GM19023 (cell line): ENCODE measurements at regions not wholly inside any gene's neighbourhood (a gene's known extent, or its start where the extent isn't known, plus 50 kb on each side); places are given as distances from the start of the nearest gene placed in this dataset.
"Not testable (repeated sequence)": the region's sequence is repeated elsewhere in the genome, so short reads cannot be mapped to it uniquely, and the experiment has no call there.

ENCODE experiments used
- ATAC-seq: cut with Tn5 transposase; IDR thresholded peaks from one replicate; pipeline ENCODE4 v1.9.1; 2021; ENCODE audit warnings: mild to moderate bottlenecking, moderate library complexity; ENCODE audit not compliant: unreplicated experiment

DNA sequence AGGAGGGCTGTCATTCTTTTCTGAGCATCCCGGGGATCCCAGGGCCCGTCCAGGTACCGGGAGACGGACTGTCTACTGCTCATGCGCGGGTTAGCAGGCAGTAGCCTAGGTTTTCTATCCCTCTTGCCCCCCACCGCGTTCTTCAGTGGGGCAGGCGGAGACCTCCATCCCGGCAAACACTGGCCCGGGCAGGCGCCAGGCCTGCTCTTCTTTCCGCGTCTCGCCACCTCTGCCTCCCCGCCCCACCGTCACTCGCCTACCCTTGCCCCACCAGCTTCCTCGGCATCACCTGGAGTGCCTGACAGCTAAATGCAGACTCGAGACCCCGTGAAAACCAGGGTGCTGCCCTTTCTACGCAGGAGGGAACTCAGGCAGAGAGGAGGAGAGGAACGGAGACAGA is 1937.7 kb upstream of the DEFB115 start:
- ATAC-seq: no peak

DNA sequence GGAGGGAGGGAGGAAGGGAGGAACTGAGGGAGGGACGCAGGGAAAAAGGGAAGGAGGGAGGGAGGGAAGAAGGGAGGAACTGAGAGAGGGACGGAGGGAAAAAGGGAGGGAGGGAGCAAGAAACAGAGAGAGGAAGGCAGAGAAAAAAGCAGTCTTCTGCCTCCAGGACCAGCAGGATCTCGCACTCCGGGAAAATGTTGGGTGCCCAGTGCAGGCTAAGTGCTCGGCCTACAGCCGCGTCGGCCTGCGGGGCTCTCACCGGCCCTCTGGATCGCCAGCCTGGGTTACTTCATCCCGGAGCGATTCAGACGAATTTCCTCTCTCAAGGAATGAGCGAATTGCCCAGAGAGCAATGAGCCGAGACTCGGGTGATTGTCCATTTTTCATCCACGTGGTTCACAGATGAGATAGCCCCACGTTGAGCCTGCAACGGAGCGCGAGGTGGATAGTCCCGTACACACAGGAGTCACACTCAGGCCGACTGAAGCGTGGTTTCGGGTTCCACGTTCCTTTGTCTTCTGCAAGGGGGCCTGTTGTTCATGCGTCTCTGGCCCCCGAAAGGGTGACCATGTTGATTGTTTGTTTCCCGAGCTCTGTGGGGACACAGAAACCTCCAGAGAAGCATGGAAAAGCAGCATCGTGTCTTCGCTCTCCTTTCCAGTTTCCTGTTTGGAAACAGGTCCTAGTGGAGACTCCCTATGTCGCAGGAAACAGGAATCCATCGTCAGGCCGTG is 1937.1 kb upstream of the DEFB115 start:
- not testable (repeated sequence) for ATAC-seq

DNA sequence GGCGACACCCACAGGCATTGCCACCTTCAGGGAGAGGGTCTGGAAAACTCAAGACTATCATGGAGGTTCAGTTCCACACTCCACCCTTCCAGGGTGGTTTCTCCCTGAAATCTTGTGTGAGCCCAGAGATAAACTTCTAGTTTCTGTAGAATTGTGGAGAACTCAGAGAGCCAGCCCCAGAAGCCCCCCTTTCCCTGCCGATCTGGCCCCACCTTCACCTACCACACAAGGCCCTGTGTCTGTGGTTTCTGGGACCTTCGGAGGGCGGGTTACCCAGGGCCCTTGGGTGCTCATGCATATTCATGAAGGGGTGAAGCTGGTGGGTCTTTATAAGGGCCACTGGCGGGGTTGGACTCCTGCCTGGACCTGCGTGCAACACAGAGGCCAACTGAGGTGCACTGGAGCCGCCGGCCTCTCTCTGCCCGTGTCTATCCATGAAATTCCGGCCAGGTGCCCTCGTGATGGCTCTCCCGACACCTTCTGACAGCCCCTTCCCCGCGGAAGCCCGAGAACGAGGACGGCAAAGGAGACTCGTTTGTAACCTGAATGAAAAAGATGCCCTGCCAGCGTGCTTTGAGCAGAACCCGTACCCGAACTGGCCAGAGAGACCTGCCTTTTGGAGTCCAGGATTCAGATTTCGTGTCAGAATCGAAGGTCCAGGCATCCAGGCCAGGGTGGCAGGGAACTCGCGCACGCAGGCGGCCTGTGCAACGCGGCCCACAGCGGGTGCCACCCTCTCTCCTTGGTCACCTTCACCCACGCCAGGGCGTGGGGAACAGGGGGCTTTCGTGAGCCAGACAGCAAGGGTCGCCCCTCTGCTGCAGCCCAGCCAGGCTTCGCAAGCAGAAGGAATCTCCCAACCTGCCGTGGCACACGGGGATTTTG is 1933.6 kb upstream of the DEFB115 start:
- not testable (repeated sequence) for ATAC-seq

DNA sequence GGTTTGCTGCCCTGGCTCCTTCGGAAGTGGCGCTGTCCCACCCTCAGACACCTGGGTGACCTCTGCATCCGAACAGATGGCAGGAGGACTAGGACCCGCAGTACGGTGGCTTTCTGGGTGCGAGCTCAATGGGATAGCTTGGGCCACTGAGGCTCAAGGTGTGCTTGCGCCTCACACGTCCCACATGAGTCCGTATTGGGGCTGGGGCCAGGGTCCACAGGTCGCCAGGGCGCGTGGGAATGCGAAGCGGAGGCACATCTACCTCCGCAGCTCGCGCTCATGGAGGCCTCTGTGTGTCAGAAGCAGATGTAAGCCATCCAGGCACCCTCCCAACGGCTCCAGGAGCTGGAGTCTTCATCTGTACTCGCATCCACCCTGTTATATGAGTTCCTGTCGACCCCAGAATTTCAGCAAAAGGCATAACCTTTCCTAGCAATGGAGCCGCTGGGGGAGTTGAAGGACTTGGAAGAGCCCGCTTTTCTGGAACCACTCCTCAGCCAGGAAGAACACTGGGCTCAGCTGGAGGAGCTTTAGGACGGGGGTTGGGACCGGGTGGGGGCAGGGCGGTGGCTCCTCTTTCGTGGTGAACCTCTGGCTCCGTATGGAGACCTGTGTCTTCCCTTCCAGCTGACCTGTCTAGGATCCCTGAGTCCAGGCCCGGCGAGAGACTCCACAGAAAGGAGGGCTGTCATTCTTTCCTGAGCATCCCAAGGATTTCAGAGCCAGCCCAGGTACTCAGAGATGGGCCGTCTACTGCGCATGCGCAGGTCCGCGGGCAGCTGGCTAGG is 1932.8 kb upstream of the DEFB115 start:
- ATAC-seq: not testable (repeated sequence)

- no peak for ATAC-seq
These were observed 1932.2 kb upstream of the DEFB115 start for GRCh38 chr20:29325304-29325640.

GRCh38 chr20:29325781-29326180 is 1931.7 kb upstream of the DEFB115 start:
- not testable (repeated sequence) for ATAC-seq

DNA sequence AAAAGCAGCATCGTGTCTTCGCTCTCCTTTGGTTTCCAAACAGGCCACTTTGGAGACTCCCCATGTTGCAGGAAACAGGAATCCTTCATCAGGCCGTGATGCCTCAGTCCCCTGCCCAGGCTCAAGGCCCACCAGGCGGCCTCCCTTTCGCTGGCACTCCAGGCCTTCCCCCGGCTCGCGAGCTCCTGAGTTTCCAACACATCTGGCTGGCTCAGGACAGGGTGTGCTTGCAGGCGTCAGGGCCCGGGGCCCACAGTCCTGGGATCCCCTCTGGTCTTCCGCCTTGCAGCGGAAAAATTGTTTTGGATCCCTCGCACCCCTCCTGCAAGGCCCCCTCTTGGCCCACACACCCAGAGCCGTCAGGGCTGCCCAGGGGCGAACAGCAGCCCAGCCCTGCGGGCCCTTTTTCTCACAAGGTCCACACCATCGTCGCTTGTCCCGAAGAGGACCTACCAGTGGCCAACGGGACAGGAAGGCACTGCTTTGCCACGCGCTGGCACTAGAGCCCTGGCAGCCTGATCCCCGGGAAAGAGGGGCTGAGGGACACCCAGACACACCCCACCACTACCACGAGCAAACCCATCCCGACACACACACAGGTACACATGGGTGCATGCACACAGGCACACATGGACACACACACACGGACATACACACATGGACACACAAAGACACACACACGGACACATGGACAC is 1930.9 kb upstream of the DEFB115 start:
- ATAC-seq: no peak

- not testable (repeated sequence) for ATAC-seq
These were observed 1929.7 kb upstream of the DEFB115 start for GRCh38 chr20:29327600-29328420.

DNA sequence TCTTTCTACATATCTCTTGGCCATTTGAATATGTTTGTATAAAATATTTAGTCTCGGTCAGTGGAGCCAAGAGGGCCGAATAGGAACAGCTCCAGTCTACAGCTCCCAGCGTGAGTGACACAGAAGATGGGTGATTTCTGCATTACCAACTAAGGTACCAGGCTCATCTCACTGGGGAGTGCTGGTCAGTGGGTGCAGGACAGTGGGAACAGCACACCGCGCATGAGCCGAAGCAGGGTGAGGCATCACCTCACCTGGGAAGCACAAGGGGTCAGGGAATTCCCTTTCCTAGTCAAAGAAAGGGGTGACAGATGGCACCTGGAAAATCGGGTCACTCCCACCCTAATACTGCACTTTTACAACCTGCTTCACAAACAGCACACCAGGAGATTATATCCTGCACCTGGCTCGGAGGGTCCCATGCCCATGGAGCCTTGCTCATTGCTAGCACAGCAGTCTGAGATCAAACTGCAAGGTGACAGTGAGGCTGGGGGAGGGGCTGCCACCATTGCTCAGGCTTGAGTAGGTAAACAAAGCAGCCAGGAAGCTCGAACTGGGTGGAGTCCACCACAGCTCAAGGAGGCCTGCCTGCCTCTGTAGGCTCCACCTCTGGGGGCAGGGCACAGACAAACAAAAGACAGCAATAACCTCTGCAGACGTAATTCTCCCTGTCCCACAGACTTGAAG is 1926.9 kb upstream of the DEFB115 start:
- not testable (repeated sequence) for ATAC-seq

GRCh38 chr20:29349836-29350235 is 1907.6 kb upstream of the DEFB115 start:
- no peak for ATAC-seq

DNA sequence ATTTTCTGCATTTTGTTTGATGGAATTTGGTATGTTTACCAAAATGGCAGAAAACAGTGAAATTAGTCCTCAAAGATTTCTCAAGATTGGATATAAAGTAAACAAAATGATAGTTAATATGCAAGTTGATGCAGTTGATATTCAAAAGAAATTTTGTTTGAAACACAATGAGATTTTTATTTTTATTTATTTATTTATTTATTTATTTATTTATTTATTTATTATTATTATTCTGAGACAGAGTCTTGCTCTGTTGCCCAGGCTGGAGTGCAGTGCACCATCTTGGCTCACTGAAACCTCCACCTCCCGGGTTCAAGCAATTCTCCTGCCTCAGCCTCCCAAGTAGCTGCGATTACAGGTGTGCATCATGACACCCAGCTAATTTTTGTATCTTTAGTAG is 1881.5 kb upstream of the DEFB115 start:
- not testable (repeated sequence) for ATAC-seq

DNA sequence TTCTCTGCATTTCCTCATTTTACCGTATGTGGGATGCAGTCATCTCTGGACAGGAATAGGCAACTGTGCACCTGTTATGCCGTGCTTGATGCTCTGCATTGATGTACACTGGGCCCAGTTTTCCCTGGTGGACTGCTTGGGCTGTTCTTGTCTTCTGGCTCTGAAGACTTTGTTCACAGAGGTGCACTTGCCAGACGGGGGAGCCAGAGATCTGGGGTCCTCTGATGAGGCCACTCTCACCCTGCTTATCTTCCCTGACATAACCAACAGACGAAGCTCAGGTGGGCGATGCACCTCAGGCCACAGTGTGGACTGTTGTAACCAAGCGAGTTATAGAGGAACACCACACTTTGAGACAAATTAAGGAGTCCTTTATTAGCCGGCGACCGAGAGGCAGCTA is 1864.6 kb upstream of the DEFB115 start:
- ATAC-seq: not testable (repeated sequence)

GRCh38 chr20:29408034-29408695 is 1849.3 kb upstream of the DEFB115 start:
- ATAC-seq: no peak

- not testable (repeated sequence) for ATAC-seq
These were observed 1848.8 kb upstream of the DEFB115 start for GRCh38 chr20:29408707-29409106.

- not testable (repeated sequence) for ATAC-seq
These were observed 1848.2 kb upstream of the DEFB115 start for GRCh38 chr20:29409160-29409689.

- no peak for ATAC-seq
These were observed 1847.3 kb upstream of the DEFB115 start for GRCh38 chr20:29409833-29410805.

GRCh38 chr20:29410806-29411457 is 1846.5 kb upstream of the DEFB115 start:
- ATAC-seq: no peak
